ENCODE measurements at regions not wholly inside any gene's neighbourhood (a gene's known extent, or its start where the extent isn't known, plus 50 kb on each side); places are given as distances from the start of the nearest gene placed in this dataset.
"Not testable (repeated sequence)": the region's sequence is repeated elsewhere in the genome, so short reads cannot be mapped to it uniquely, and the experiment has no call there.

- no peak for DNase-seq
Observed at GRCh38 chr1:178643349-178643748, 81.7 kb upstream of the RALGPS2 start.

DNA sequence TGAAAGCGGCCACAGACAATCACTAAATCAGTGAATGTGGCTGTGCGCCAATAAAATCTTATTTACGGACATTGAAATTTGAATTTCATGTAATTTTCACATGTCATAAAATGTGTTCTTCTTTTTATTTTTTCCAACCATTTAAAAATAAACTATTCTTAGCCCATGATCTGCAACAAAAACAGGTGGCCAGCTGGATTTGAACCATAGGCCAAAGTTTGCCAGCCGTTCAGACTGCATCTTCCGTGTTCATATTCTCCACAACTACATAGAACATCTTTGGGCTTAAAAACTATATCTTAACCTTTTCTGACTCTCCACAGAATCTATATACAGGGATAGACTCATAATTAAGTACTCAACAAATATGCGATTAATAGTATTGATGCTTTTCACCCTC, 81.2 kb upstream of the RALGPS2 start:
- no peak for DNase-seq

GRCh38 chr1:178644308-178645120, 80.5 kb upstream of the RALGPS2 start:
- DNase-seq: no peak

DNA sequence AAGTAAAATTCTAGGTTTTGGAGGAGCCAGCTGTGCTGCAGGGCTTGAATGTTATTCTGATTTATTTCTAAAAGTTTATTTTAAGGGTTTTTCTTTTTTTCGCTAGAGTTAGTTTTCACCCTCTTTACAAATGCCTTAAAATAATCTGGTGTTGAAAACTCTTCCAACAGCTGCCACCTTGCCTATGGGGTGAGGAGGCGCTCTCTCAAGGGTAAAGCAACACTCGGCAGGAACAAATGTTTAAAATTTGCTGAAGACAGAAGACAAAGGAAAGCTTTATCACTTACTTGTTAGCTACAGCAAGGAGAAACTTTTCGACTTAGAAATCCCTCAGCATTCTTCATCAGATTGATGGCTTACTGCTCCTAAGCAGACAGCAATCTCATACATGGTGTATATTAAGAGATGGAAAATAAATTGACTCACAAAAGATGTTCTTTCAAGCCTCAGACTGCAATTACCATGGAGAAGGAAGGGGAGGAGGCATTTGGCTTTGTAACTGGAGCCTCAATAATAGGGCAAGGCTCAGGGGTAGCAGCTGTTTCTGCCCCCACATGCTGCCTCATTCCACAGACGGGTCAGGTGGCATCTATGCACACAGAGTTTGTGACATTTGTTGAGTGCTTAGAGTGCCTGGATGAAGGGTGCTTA, 79.8 kb upstream of the RALGPS2 start:
- DNase-seq: no peak

DNA sequence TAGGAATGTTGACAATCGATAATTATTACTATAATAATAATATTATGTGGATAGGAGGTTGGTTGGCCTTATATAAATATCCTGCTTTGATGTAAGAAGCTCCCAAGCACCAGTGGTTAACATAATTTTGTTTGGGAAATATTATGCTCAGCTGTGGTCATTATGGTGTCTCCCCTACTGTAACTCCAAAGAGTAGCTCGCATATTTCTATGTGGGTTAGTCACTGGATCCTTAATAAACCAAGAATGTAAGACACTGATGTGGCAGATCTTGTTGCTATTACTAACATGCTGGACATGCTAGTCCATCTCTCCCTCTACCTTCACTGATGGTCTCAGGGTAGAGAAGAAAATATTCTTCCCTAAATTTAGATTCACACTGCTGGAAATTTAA, 79.2 kb upstream of the RALGPS2 start:
- DNase-seq: no peak

DNA sequence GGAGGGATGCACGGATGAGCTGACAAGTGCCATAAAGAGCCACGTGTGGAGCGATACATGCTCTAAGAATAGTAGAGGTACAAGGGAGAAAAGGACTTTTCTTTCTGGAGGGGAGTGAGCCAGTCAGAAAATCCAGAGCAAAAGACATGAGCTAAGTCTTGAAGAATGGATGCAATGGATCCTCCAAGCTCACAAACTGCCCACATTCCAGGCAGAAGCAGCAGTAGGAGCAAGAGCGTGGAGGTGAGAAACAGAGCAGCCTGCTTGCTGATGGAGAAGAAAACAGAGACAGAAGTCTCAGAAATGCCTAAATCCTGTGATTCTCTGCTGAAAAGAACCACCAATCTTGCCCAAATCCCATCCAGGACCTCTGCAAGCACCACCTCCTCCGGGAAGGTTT, 78.2 kb upstream of the RALGPS2 start:
- DNase-seq: no peak

DNA sequence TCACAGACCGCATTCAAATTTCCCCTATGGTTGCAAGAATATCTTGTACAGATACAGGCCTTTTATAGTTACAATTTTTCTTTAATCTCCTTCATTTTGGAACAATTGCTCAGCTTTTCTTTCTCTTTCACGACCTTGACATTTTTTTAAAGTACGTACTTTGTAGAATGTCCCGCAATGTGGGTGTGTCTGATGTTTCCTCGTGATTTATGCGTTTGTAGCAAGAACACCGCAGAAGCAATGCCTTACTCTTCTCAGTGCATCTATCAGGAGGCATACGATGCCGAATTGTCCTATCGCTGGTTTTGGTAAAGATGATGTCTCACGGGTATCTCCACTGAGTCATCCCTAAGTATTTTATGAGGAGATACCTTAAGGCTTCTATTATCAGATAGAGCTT, 76.9 kb upstream of the RALGPS2 start:
- no peak for DNase-seq

- no peak for DNase-seq
Observed at GRCh38 chr1:178649582-178650350, 75.3 kb upstream of the RALGPS2 start.

GRCh38 chr1:178650934-178651511, 74.0 kb upstream of the RALGPS2 start:
- no peak for DNase-seq

DNA sequence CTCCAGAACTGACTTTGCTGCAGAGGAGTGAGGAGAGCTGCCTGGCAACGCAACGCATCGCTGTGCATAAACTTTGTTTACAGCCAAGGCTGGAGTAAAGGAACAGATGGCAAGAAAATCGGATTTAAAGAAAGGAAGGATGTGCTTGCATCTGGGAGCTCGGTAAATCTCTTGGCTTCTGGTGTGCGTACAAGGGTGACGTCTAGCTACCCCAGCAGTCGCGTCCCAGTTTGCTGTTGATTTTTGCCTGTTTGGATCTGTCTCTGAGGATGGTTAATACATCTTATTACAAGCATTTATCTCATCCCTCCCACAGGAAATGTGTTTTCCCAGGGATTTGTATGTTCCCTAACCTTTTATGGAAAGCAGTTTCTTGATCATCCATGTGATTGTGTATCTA, 73.3 kb upstream of the RALGPS2 start:
- no peak for DNase-seq

GRCh38 chr1:178652506-178653490, 72.2 kb upstream of the RALGPS2 start:
- no peak for DNase-seq

DNA sequence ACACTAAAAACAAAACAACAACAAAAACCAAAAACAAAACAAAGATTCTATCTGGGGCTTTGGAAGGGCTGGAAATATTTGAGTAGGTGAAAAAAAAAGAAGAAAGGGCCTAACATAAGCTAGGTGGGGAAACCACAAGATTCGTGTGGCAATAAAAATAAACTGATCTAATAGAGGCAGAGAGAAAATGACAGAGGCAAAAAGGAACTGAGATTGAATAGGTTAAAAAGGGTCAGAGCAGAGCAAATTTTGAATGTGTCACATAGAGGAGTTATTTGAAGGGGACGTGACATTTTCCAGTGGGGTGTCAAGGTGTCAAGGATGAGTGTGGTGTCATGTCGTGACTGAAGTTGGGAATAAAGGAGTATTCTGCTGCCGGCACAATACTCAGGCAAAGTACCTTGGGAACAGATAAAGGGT, 65.2 kb upstream of the RALGPS2 start:
- DNase-seq: no peak

GRCh38 chr1:178660461-178660860, 64.6 kb upstream of the RALGPS2 start:
- DNase-seq: no peak

GRCh38 chr1:178664278-178664677, 60.8 kb upstream of the RALGPS2 start:
- DNase-seq: no peak

DNA sequence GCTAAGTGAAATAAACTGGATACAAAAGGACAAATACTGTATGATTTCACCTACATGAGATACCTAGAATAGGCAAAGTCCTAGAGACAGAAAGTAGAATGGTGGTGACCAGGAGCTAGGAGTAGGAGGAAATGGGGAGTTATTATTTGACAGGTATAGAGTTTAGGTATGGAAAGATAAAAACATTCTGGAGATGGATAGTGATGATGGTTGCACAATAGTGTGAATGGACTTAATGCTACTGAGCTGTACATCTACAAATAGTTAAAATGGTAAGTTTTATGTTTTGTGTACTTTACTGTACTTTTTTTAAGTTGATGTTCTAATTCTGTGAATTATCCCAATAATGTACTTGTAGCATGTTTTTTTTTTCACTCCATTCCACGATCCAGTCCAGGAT, 59.5 kb upstream of the RALGPS2 start:
- DNase-seq: no peak

DNA sequence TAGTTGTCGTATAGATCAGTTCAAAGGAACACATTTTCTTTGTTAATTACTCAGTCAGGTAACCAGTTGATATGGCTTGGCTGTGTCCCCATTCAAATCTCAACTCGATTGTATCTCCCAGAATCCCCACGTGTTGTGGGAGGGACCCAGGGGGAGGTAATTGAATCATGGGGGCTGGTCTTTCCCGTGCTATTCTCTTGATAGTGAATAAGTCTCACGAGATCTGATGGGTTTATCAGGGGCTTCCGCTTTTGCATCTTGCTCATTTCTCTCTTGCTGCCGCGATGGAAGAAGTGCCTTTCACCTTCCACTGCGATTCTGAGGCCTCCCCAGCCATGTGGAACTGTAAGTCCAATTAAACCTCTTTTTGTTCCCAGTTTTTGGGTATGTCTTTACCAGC, 58.2 kb upstream of the RALGPS2 start:
- not testable (repeated sequence) for DNase-seq

GRCh38 chr1:178672434-178672833, 52.6 kb upstream of the RALGPS2 start:
- DNase-seq: no peak

- DNase-seq: not testable (repeated sequence)
Observed at GRCh38 chr1:178674559-178674958, 50.5 kb upstream of the RALGPS2 start.
